HG02885 (cell line): ENCODE measurements at regions not wholly inside any gene's neighbourhood (a gene's known extent, or its start where the extent isn't known, plus 50 kb on each side); places are given as distances from the start of the nearest gene placed in this dataset.

Source experiments
- ATAC-seq: cut with Tn5 transposase; IDR thresholded peaks from one replicate; pipeline ENCODE4 v1.9.1; 2021; ENCODE audit warnings: mild to moderate bottlenecking; ENCODE audit not compliant: unreplicated experiment, poor library complexity

DNA sequence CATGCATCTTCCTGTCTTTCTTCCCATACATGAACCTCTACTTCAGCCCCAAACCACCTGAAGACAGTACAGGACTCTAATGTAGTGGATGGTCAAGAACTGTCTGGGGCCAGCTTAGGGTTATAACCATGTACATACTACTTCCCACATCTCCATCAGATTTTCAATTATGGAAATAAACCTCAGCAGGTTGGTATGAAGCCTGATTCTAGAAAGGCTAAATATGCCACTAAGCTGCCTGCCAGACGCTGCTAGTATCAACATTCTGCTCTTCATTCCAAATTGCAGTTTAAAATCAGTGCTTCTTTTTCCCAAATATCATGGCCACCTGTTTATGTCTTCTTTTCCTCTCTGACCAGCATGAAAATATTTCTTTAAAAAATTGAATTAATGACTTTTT is 99.2 kb upstream of the ID4 start:
- ATAC-seq: no peak

DNA sequence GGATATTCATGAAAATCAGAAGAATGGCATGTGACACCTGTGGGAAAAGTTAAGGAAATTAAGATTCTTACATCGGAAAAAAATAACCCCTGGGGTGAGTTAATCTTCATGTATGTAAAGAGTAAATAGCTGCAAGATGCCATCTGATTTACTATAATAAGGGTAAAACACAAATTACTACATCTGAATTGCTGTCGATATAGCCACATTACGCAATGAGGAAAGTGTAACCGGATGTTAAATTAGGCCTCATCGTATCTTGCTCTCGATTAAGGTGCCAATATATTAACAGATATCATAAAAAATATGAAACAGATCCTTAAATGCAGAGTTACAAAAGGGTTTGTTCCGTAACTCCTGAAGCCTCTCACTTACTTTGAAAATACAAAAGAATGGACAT is 87.4 kb upstream of the ID4 start:
- no peak for ATAC-seq

DNA sequence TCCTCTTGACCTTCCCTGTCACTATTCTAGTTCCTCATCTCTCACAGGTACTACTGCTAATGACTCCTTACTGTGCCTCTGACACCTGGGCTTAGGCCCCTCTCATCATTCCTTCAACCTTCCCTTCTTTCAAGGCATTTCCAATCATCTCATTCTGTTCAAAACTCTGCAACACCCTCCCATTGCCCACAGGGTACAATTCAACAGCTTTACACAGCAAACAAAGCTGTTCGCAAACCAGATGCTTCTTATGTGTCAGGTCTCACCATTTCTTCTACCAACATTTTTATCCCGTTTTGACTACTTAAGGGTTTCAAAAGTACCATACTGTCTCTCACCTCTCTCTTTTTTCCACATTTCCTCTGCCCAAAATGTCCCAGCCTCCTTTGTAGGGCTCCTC is 84.4 kb upstream of the ID4 start:
- no peak for ATAC-seq

DNA sequence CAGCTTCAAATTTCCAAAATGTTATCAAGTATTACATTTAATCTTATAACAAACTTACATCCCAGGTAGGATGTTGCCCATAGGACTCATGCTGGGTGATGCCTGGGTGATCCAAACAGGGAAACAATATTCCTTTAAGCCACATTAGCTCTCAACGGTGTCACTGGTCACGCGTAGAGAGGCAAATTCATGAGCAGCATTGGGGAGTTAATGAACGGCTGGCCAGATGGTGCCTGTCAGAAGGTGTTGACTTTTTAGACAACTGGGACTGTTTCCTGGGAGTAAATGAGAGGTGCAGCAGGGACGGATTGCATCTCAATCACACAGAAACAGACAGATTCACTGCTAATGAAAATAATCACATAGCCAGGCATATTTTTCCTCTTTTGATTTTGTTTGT is 83.3 kb upstream of the ID4 start:
- no peak for ATAC-seq

DNA sequence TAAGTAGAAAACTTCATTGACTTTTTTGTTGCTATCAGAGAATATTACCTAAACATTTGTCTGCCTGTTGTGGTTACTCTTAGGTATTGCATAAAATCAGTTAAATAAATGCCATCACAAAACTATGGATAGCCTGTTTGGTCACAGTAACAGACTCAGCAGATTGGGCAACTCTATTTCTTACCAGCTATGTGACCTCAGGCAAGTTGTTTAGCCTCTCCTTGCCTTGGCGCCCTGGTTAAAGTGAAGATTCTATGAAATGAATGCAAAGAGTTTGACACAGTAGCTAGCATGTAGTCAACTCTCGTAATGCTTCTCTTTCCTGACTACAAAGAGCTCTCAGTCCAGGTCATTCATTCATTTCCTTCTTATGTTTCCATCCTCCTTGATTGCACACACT is 82.5 kb upstream of the ID4 start:
- ATAC-seq: no peak

DNA sequence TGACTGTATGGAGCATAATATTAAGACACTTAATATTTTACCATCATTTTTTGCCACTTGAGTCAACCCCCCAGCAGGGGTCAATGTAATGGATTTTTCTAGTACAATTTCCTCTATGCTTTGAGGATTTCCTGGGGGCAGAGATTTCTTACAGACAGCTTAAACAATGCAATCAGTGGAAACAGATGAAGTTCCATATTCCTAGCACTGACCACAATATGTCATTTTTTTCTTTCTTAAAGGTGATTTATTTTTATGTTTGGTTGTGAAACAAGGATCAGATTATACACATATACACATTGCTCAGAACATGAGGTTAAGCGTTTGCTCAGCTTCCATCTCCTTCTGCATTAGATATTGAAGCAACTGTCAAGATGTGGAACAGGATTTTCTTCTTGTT is 82.0 kb upstream of the ID4 start:
- ATAC-seq: no peak

DNA sequence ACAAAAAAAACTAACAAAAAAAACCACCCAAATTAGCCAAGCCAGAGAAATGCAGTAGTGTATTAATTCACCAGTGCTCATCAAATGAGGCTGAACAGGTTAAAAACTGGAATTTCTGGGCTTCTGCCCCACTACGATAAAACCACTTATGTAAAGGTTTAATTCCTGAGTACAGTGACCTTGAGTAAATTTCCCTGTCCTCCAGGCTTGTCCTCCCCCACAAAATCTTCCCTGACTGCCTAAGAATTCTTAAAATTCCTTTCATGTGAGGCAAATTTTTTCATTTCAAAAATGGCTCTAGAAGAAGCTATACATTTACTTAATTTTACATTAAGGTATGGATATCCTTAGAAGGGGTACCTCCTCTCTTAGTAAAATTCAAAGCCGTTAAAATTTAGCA is 80.1 kb upstream of the ID4 start:
- ATAC-seq: no peak

DNA sequence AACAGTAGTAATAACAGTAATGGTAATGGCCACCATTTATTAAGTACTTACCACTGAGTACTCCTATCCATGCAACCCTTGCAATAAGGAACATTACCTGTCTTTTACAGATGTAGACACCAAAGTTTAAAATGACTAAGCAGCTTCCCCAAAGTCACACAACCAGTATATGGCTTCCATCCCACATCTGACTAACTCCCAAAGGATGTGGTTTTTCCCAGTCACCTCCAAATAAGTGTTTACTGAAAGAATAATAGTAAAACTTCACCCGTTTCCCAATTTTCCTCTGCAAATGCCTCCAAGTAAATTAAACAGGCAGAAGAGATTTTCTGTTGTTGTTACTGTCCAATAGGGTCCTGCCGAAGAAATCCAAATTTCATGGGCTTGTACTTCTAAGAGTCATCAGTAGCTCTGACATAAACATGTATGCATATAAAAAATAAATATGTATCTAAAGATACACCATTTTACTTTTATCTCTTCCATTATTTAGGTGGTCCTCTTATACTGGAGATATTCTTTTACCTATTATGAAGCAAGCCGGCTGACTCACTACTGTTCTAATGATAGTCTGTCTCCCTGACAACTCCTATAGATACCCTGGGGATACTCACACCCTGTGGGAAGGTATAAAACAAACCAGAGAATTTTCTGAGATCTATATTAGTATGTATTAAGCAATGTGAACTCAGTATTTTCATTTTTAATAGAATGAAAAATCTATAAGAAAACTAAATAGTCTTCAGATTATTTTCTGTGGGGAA is 77.9 kb upstream of the ID4 start:
- no peak for ATAC-seq

DNA sequence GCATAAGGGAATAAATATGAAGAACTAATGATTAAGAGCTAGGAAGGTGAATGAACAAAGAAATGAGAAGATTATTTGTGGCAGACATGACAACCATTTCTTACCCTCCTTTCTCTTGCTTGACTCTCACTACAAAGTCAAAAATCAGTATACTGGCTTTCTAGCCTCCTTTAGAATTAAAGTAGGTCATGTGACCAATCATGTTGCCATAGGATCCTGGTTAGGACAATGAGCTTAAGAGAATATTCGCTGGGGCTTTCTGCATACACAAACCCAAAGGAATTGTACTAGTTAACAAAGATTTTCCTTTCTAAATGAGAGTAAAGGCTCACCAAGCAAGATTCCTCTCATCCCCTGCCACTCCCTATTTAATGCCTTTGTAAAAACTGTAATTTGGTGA is 76.0 kb upstream of the ID4 start:
- no peak for ATAC-seq

DNA sequence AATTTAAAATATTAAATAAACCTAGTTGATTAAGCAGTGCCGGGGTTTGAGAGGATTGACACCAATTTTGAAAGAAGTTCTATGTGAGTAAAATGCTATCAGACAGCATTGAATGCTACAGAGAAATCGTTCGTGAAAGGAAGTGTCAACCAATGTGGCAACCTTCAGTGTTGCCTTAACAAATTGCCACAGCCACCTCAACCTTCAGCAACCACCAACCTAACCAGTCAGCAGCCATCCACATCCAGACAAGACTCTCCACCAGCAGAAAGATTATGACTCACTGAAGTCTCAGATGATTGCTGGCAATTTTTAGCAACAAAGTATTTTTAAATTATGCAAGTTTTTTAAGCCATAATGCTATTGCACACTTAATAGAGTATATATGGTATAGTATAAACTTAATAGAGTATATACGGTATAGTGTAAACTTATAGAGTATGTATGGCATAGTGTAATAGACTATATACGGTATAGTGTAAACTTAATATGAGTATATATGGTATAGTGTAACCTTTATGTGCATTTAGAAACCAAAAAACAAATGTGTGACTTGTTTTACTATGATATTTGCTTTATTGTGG is 65.3 kb upstream of the ID4 start:
- ATAC-seq: no peak

DNA sequence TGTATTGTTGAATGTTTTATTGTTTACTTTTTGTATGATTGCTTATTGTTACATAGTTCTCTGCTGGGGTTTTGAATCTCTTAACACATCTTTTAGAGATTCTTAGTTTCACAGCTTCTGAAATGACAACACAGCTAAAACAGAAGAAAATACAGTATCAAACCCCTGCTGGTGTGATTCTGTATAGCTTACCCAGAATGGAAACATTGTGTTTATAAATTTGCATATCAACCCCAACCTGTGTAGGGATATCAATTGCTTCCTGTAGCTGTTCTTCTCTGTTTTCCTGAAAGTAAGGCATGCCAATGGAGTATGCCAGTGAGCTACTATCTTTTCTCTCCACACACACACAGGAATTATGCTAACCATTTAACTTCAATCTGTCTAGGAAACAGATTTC is 64.3 kb upstream of the ID4 start:
- no peak for ATAC-seq

DNA sequence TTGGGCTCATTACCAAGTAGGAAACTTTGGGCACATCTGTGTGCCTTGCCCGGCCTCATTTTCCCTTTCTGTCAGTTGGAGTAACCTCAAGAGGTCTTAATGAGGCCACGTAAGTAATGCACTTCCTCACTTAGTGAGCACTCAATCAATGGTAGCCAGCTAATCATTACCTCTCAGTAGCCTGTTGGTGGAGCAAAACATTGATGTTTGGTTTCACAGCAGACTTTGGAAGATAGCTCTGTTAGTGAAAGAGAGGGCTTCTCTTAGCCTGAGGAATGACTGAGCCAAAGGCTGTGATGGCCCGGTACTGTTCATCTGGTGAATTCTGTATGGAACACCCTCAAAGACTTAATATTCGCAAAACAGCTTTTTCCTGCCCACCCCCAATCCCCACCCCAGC is 55.9 kb upstream of the ID4 start:
- no peak for ATAC-seq

DNA sequence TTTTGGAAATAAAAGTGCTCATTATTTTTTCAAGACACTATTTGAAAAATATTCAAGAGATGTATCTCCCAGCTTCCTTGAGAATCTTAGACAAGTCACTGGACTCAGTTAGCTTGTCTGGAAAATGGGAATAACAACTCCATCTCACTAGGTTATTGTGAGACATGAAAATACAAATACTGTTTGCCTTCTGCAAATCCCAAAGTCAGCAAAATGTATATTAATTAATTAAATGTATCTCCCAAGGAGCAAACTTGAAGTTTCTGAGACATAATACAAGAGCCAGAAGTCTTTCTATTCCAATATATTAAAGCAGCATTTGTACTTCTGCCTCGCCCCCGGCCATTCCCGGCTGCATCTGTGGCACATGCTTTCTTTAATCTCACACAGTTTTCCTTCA is 54.6 kb upstream of the ID4 start:
- no peak for ATAC-seq
